ENCODE measurements at regions not wholly inside any gene's neighbourhood (a gene's known extent, or its start where the extent isn't known, plus 50 kb on each side); places are given as distances from the start of the nearest gene placed in this dataset.
"Not testable (repeated sequence)": the region's sequence is repeated elsewhere in the genome, so short reads cannot be mapped to it uniquely, and the experiment has no call there.

DNA sequence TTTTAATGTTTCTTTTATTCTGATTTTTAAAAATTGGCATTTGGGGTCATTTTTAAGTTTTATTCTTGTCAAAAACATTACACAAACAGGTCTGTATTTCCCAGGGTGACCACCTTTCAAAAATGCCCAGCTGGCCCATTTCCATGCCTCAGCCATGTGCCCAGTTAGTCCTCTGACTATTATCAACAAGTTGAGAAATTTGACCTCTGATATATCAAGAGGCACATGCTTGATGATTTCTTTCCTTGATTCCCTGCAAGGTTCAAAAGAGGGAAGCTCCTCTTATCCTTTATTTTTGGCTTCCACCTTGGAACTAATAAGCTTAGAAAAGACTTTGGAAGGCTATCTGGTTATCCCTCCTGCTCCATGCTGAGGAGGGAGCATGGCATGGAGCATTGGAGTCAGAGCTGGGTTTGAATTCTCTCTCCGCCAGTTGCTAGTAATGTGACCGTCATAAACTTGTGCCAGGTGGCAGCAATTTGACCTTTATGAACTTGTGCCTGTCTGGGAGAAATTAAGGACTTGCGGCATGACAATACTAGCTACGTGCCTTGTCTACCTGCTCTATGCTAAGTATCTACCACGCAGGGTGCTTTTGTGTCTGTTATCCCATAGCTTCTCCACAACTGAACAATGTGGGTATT, 122.4 kb upstream of the SLC4A4 start:
- Mint-ChIP-seq H3K9me3 (no peaks in the 10 kb centered on the region), H3K4me3 (no peak overlapping the region), H3K27me3 (peaks cover 2% of the 10 kb centered on the region), H3K4me1 (ENCODE audit: low read depth) (no peaks in the 10 kb centered on the region), H3K27ac (no peak overlapping the region), H3K36me3 (no peaks in the 10 kb centered on the region)
- DNase-seq = no peak
- POLR2A ChIA-PET = no interaction called here
- CTCF ChIA-PET = interaction anchor here (2.5 kb wide), 1 partner anchor 32 kb away, joined by 5 read pairs; no protein-coding TSS in a partner anchor
- intact Hi-C loops (cut with micrococcal nuclease) = no loop called here

- H3K9me3 Mint-ChIP-seq = no peaks in the 10 kb centered on the region
- H3K27ac Mint-ChIP-seq = no peak overlapping the region
- no peaks in the 10 kb centered on the region for H3K36me3 Mint-ChIP-seq
- no peak for DNase-seq
- ChIA-PET CTCF (interaction anchor here (0.7 to 2.5 kb wide), 2 partner anchors 12 to 33 kb away, joined by 4 to 5 read pairs; no protein-coding TSS in a partner anchor), POLR2A (no interaction called here)
- peaks cover 2% of the 10 kb centered on the region for H3K27me3 Mint-ChIP-seq
- no peaks in the 10 kb centered on the region for H3K4me1 Mint-ChIP-seq (ENCODE audit: low read depth)
- intact Hi-C loops (cut with micrococcal nuclease) = no loop called here
- no peak overlapping the region for H3K4me3 Mint-ChIP-seq
Measured at GRCh38 chr4:71217688-71218087, 121.1 kb upstream of the SLC4A4 start.

- H3K36me3 Mint-ChIP-seq; H3K9me3 Mint-ChIP-seq; POLR2A ChIA-PET; H3K4me3 Mint-ChIP-seq; H3K27me3 Mint-ChIP-seq; CTCF ChIA-PET; DNase-seq; H3K27ac Mint-ChIP-seq; H3K4me1 Mint-ChIP-seq (ENCODE audit: low read depth); intact Hi-C loops (cut with micrococcal nuclease): not testable (repeated sequence)
Measured at GRCh38 chr4:71220848-71221247, 118.0 kb upstream of the SLC4A4 start.

- H3K36me3 Mint-ChIP-seq = no peaks in the 10 kb centered on the region
- intact Hi-C loops (cut with micrococcal nuclease) = no loop called here
- H3K27me3 Mint-ChIP-seq = no peaks in the 10 kb centered on the region
- POLR2A ChIA-PET = interaction anchor here (0.6 kb wide), 1 partner anchor 351 kb away, joined by 4 read pairs; no protein-coding TSS in a partner anchor
- CTCF ChIA-PET = interaction anchor here (0.7 kb wide), 1 partner anchor 81 kb away, joined by 3 read pairs; no protein-coding TSS in a partner anchor
- DNase-seq = no peak
- no peak overlapping the region for H3K27ac Mint-ChIP-seq
- no peak overlapping the region for H3K4me3 Mint-ChIP-seq
- no peaks in the 10 kb centered on the region for H3K4me1 Mint-ChIP-seq (ENCODE audit: low read depth)
- H3K9me3 Mint-ChIP-seq = no peaks in the 10 kb centered on the region
Measured at GRCh38 chr4:71221510-71222466, 117.0 kb upstream of the SLC4A4 start.

DNA sequence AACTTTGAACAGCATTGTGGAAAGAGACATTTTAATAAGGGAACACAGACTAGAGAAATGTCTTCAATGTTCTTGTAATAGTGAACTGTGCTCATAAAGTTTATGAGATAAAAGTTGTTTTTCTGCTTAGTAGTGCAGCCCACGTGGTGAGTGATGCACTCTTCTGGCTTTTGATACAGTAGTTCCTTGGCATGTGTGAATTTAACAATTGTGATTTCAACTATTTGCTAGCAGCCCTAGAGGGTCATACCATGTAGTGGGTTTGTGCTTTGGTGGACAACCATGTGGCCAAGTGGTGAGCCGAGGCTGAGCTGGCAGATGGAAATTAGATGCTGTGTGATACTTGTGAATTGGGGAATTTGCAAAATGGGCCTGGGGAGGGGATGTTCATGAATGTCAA, 116.2 kb upstream of the SLC4A4 start:
- intact Hi-C loops (cut with micrococcal nuclease) = no loop called here
- no peaks in the 10 kb centered on the region for H3K27me3 Mint-ChIP-seq
- H3K4me3 Mint-ChIP-seq = no peak overlapping the region
- H3K27ac Mint-ChIP-seq = no peak overlapping the region
- H3K4me1 Mint-ChIP-seq (ENCODE audit: low read depth) = no peaks in the 10 kb centered on the region
- H3K36me3 Mint-ChIP-seq = no peaks in the 10 kb centered on the region
- no peak for DNase-seq
- POLR2A ChIA-PET = no interaction called here
- CTCF ChIA-PET = no interaction called here
- no peaks in the 10 kb centered on the region for H3K9me3 Mint-ChIP-seq

DNA sequence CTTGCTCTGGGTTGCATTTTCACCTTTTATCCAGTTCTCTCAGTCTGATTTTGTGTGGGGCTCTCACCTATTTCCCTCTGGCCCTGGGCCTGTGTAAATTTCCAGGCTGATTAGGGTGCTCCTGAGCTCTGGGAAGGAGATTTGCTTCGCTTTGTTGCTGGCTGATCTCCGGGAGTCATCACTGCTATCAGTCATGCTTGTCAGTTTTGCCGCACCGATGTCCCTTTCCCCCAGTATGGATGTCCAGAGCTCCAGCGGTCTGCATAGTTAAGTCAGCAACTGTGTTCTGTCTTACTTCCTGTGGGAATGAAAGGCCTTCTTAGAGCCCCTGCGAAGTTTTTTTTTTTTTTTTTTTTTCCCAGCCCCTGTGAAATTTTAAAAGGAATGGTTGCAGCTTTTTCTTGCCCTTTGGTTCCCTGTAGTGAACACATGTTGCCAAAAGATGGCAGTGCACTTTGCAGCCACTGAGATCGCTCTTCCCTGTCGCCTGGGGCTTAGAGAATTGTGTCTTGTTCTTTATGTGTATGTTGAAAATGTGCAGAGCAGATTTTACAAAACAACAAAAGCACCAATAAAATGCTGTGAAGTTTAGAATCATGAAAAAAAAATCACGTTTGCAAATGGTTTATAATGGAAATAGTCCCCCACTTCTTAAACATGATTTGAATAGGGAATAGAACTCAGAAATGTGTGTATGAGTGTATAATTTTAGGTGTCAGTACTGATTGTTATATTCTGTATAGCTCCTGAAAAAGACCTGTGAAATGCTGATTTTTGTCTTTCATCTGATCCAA, 109.1 kb upstream of the SLC4A4 start:
- Mint-ChIP-seq H3K4me3 (no peak overlapping the region), H3K27ac (no peak overlapping the region), H3K27me3 (no peaks in the 10 kb centered on the region), H3K4me1 (ENCODE audit: low read depth) (no peaks in the 10 kb centered on the region), H3K36me3 (no peaks in the 10 kb centered on the region), H3K9me3 (no peaks in the 10 kb centered on the region)
- ChIA-PET POLR2A (no interaction called here), CTCF (interaction anchor here (0.6 to 1.9 kb wide), 5 partner anchors 12 to 623 kb away, joined by 3 to 6 read pairs (median 3); no protein-coding TSS in a partner anchor)
- no peak for DNase-seq
- intact Hi-C loops (cut with micrococcal nuclease) = no loop called here

DNA sequence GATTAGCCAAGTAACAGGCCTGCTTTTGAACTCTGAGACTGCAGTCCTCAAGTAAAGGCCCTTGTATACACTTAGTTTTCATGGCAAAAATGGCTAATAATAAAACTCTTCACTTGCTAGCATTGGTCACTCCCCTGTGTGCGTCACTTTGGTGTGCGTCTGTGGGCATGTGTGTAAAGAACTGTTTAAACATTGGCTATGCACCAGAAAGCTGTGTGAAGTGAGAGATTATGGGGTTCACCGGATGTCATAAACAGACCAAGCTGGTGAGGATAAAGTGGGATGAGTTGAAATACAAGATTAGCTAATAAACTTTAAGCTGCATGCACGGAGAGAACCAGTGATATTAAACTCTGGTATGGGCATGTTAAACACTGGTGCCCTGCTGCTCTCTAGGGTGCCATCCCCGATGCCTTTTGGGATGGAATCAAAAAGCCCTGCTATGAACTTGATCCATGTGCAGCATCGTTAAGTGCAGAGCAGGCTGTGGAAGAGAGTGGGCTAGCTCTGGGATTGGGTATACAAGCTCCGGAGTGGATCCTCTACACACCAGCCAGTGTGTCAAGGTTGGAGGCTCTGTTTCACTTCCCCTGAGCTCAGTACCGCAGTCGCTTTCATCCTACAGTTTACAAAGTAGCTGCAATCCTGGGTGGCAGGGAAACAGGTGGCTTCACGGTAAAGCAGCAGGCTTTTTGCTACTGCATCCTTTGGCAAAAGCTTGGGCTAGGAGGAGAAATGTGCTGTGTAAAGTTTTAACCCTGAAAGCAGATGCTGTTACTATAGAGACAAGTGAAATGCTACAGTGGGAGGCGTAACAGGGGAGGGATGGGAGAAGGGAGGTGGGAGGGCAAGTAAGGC, 108.3 kb upstream of the SLC4A4 start:
- Mint-ChIP-seq H3K27ac (no peak overlapping the region), H3K27me3 (no peaks in the 10 kb centered on the region), H3K9me3 (no peaks in the 10 kb centered on the region), H3K36me3 (no peaks in the 10 kb centered on the region), H3K4me3 (no peak overlapping the region), H3K4me1 (ENCODE audit: low read depth) (no peaks in the 10 kb centered on the region)
- ChIA-PET CTCF (interaction anchor here (0.9 to 1.6 kb wide), 2 partner anchors 13 to 24 kb away, joined by 4 read pairs; no protein-coding TSS in a partner anchor), POLR2A (no interaction called here)
- intact Hi-C loops (cut with micrococcal nuclease) = no loop called here
- no peak for DNase-seq

DNA sequence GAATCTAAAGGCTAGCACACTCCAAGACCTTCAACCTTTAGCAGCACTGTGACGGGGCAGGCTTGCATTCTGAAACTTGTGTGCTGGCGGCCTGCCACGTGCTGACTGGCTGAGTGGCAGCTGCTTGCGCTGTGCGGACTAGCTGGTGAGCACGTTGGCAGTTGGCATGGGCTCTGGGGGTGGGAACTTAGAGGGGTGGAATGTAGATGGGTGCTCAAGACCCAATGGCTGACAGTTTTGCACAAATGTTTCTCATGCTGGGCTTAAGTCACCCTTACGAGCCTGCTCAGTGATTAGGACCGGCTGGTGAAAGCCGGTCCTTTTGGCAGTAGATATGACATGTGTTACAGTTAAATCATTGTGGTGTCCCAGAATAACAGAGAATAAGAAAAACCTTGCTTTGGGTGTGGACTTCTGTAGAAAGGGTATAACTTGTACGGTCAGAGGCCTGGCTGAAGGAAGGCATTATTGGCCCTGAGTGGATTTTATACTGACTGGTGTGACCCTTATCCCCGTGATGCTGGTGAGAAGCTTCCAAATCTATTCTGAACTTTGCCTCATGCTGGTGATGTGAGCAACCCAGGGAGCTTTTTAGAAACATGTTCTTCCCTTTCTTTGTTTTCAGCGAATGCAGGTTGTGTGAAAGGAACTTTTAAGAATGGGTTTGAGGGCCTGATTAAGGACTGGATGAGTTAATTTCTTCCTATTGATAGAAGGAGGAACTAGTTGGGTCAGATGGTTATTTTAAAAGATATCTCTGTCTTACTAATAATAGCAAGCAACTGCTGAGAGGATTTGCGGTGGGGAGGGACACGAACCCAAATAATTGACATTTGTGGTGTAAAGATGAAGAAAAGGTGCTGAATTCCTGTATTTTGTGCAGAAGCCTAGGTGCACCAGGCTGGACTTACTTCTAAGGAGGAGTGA, 107.4 kb upstream of the SLC4A4 start:
- DNase-seq = no peak
- intact Hi-C loops (cut with micrococcal nuclease) = no loop called here
- H3K27me3 Mint-ChIP-seq = no peaks in the 10 kb centered on the region
- ChIA-PET CTCF (interaction anchor here (0.9 kb wide), 1 partner anchor 23 kb away, joined by 4 read pairs; no protein-coding TSS in a partner anchor), POLR2A (no interaction called here)
- no peaks in the 10 kb centered on the region for H3K4me1 Mint-ChIP-seq (ENCODE audit: low read depth)
- no peaks in the 10 kb centered on the region for H3K9me3 Mint-ChIP-seq
- H3K27ac Mint-ChIP-seq = no peak overlapping the region
- no peaks in the 10 kb centered on the region for H3K36me3 Mint-ChIP-seq
- no peak overlapping the region for H3K4me3 Mint-ChIP-seq

GRCh38 chr4:71232056-71232430, 106.8 kb upstream of the SLC4A4 start:
- no peak for DNase-seq
- Mint-ChIP-seq H3K4me3 (no peak overlapping the region), H3K36me3 (no peaks in the 10 kb centered on the region), H3K27ac (no peak overlapping the region), H3K9me3 (no peaks in the 10 kb centered on the region), H3K27me3 (no peaks in the 10 kb centered on the region), H3K4me1 (ENCODE audit: low read depth) (no peaks in the 10 kb centered on the region)
- ChIA-PET POLR2A (no interaction called here), CTCF (no interaction called here)
- intact Hi-C loops (cut with micrococcal nuclease) = no loop called here

- no peaks in the 10 kb centered on the region for H3K36me3 Mint-ChIP-seq
- CTCF ChIA-PET = no interaction called here
- H3K9me3 Mint-ChIP-seq = no peaks in the 10 kb centered on the region
- no peaks in the 10 kb centered on the region for H3K27me3 Mint-ChIP-seq
- intact Hi-C loops (cut with micrococcal nuclease) = no loop called here
- POLR2A ChIA-PET = no interaction called here
- no peak overlapping the region for H3K4me3 Mint-ChIP-seq
- DNase-seq = no peak
- no peaks in the 10 kb centered on the region for H3K4me1 Mint-ChIP-seq (ENCODE audit: low read depth)
- no peak overlapping the region for H3K27ac Mint-ChIP-seq
Measured at GRCh38 chr4:71232846-71233245, 106.0 kb upstream of the SLC4A4 start.

All from activated CD4-positive, alpha-beta memory T cell treated with anti-CD3 and anti-CD28 coated beads for 36 hours (primary cell).